ENCODE measurements at regions not wholly inside any gene's neighbourhood (a gene's known extent, or its start where the extent isn't known, plus 50 kb on each side); places are given as distances from the start of the nearest gene placed in this dataset. TPM values are rescaled to one million over a fixed set of nuclear protein-coding genes. Genes with fewer than 3 reads are reported as not detected.

GRCh38 chr9:93730217-93730616 is 153.8 kb downstream of the PHF2 start (continued):
- no peak for TF ChIP-seq ZSCAN5A (CRISPR knock-in tag; IDR thresholded peaks at IDR 0.05; ENCODE audit: borderline replicate concordance)

Small RNA genes lying in the stretch of these regions (microRNA-seq; reads per million reads assigned to microRNA genes)
- not detected for gene MIR4291

Small RNA genes lying in the stretch of these regions (small RNA-seq; reads per million reads assigned to genes)
- gene MIR4291 (ENCODE audit: insufficient read depth in 2 of 3, insufficient read length in 3 of 3, low read depth in 2 of 3, low replicate concordance in 1 of 3), result 0 reads per million in 3 experiments

Data from HepG2 (cell line).